HCT116 (cell line): ENCODE measurements at regions not wholly inside any gene's neighbourhood (a gene's known extent, or its start where the extent isn't known, plus 50 kb on each side); places are given as distances from the start of the nearest gene placed in this dataset.

Experiments
- ATAC-seq: fragments of 200-7000 bp; cut with Tn5 transposase; 2 replicates; pipeline ENCODE4 v1.9.1; 2020; ENCODE audit warnings: mild to moderate bottlenecking, moderate library complexity
- BruUV-seq: library from RNA; stranded (reverse); fragments of 400-500 nt; replicated peaks from 2 replicates; lab custom pipeline; 2021; lab: Mats Ljungman, UMichigan
- CTCF ChIA-PET: fragments of 300-600 bp; sonication (Branson Sonifier 250); formaldehyde crosslinking; loops from one replicate; lab custom pipeline; 2021; ENCODE audit warnings: antibody characterized with exemption; lab: Charles Lee
- POLR2A ChIA-PET: fragments of 300-600, 350-600 bp; sonication (Branson Sonifier 250); formaldehyde crosslinking; loops from one replicate; lab custom pipeline; 2021; ENCODE audit warnings: antibody characterized with exemption; lab: Charles Lee
- RAD21 ChIA-PET, 2 experiments: fragments of 300-600 bp; sonication (Branson Sonifier 250); formaldehyde crosslinking; loops; one replicate each; lab custom pipeline; 2023; ENCODE audit warnings: low total read pairs in 2 of 2; ENCODE audit not compliant: uncharacterized antibody in 2 of 2, unreplicated experiment in 2 of 2, low non-redundant PET in 1 of 2; lab: Charles Lee
- DNase-seq: peaks from one replicate; pipeline ENCODE4 v3.0.0-alpha.2; 2010; ENCODE audit warnings: low read depth, low spot score
- H2AFZ ChIP-seq: fragments of 200-600 bp; shearing (Covaris generic), sonication (generic); 2 replicates; pipeline ENCODE4 v1.6.1; 2017; ENCODE audit warnings: low read depth, mixed run types, mixed read lengths, antibody characterized with exemption, low read length; ENCODE audit not compliant: poor library complexity, severe bottlenecking
- H3K27ac ChIP-seq: 2 replicates; pipeline ENCODE4 v1.5.1; 2012; ENCODE audit warnings: low read depth, low read length
- H3K27me3 ChIP-seq: fragments of 200-600 bp; sonication (generic); 2 replicates; pipeline ENCODE4 v1.6.1; 2016; ENCODE audit warnings: mixed run types, low read length, mixed read lengths; ENCODE audit not compliant: insufficient read depth
- H3K36me3 ChIP-seq, 2 experiments: fragments of 200-500 bp in 1 of 2; fragments of 200-600 bp in 1 of 2; sonication (Bioruptor generic) in 1 of 2; sonication (generic) in 1 of 2; 2 replicates each; pipeline versions ENCODE4 v1.5.1 to v1.6.1; 2014 to 2016; ENCODE audit warnings: low read length in 2 of 2, inconsistent platforms in 1 of 2, mixed read lengths in 1 of 2, mixed run types in 1 of 2; ENCODE audit not compliant: insufficient read depth in 2 of 2, control insufficient read depth in 1 of 2
- H3K4me1 ChIP-seq, 2 experiments: fragments of 200-600 bp in 1 of 2; sonication (generic) in 1 of 2; 2 replicates each; pipeline versions ENCODE4 v1.5.1 to v1.6.1; 2012 to 2017; ENCODE audit warnings: low read length in 2 of 2, inconsistent platforms in 1 of 2, mild to moderate bottlenecking in 1 of 2, mixed read lengths in 1 of 2, mixed run types in 1 of 2, moderate library complexity in 1 of 2; ENCODE audit not compliant: insufficient read depth in 2 of 2, control insufficient read depth in 1 of 2
- H3K4me2 ChIP-seq: fragments of 200-600 bp; sonication (generic); 2 replicates; pipeline ENCODE4 v1.6.1; 2017; ENCODE audit warnings: mixed run types, low read length, mixed read lengths
- H3K4me3 ChIP-seq, 2 experiments: fragments of 200-600 bp in 1 of 2; sonication (generic) in 1 of 2; replicated peaks in 1 of 2; 2 replicates each; pipeline ENCODE4 v1.5.1; 2011 to 2016; ENCODE audit warnings: low read length in 2 of 2, control low read depth in 1 of 2, low read depth in 1 of 2, mild to moderate bottlenecking in 1 of 2, mixed read lengths in 1 of 2, mixed run types in 1 of 2
- H3K79me2 ChIP-seq: fragments of 200-600 bp; sonication (generic); 2 replicates; pipeline ENCODE4 v1.6.1; 2017; ENCODE audit warnings: mild to moderate bottlenecking, mixed run types, low read length, moderate library complexity, mixed read lengths; ENCODE audit not compliant: insufficient read depth
- H3K9ac ChIP-seq: fragments of 200-600 bp; sonication (generic); 2 replicates; pipeline ENCODE4 v1.6.1; 2016; ENCODE audit warnings: low read length, mixed read lengths
- H3K9me2 ChIP-seq: fragments of 200-600 bp; sonication (generic), shearing (Covaris generic); 2 replicates; pipeline ENCODE4 v1.6.1; 2017; ENCODE audit warnings: mixed run types, mild to moderate bottlenecking, moderate library complexity; ENCODE audit not compliant: insufficient read depth
- H3K9me3 ChIP-seq, 2 experiments: fragments of 200-500 bp in 1 of 2; fragments of 200-600 bp in 1 of 2; sonication (Bioruptor generic) in 1 of 2; sonication (generic) in 1 of 2; 2 replicates each; pipeline ENCODE4 v1.6.1; 2014 to 2017; ENCODE audit warnings: low read length in 2 of 2, mixed read lengths in 2 of 2, inconsistent platforms in 1 of 2, low read depth in 1 of 2, mild to moderate bottlenecking in 1 of 2, mixed run types in 1 of 2, moderate library complexity in 1 of 2; ENCODE audit not compliant: control insufficient read depth in 1 of 2, insufficient read depth in 1 of 2
- H4K20me1 ChIP-seq: fragments of 200-600 bp; sonication (generic), shearing (Covaris generic); 2 replicates; pipeline ENCODE4 v1.6.1; 2017; ENCODE audit warnings: mixed run types, mild to moderate bottlenecking, moderate library complexity; ENCODE audit not compliant: insufficient read depth
- CTCF ChIP-seq, 3 experiments: fragments of 200-600 bp in 1 of 3; sonication (generic) in 1 of 3; IDR thresholded peaks in 2 of 3; conservative IDR thresholded peaks in 1 of 3; 2 replicates each; pipeline ENCODE4 v1.5.1; 2012 to 2017; ENCODE audit warnings: low read depth in 2 of 3, low read length in 2 of 3, antibody characterized with exemption in 1 of 3, borderline replicate concordance in 1 of 3, control low read depth in 1 of 3, mild to moderate bottlenecking in 1 of 3, mixed read lengths in 1 of 3, mixed run types in 1 of 3, moderate library complexity in 1 of 3; ENCODE audit not compliant: insufficient read depth in 1 of 3
- RAD21 ChIP-seq: IDR thresholded peaks from 2 replicates; pipeline ENCODE4 v1.6.1; 2012; ENCODE audit warnings: low read depth, mild to moderate bottlenecking
- REST ChIP-seq: IDR thresholded peaks from 2 replicates; pipeline ENCODE4 v1.6.1; 2012; ENCODE audit warnings: low read depth
- TCF7L2 ChIP-seq: IDR thresholded peaks from 2 replicates; pipeline ENCODE4 v1.7.0; 2011; ENCODE audit warnings: borderline replicate concordance, inconsistent platforms; ENCODE audit not compliant: insufficient read depth, insufficient read length; ENCODE audit errors: extremely low read depth
- intact Hi-C: fragments of 100-400 bp; cut with micrococcal nuclease; formaldehyde crosslinking; loops from 2 replicates; pipeline ENCODE4 v1.10.0; 2022

- Histone ChIP-seq H3K27me3 (no peaks in the 10 kb centered on the region), H3K4me3 (no peak overlapping the region), H3K4me1 (no peaks in the 10 kb centered on the region), H3K9me3 (peaks cover 0 to 5% of the 10 kb centered on the region in 2 experiments; a peak in 2 of 4 replicates), H3K36me3 (no peaks in the 10 kb centered on the region), H3K79me2 (no peaks in the 10 kb centered on the region), H3K27ac (no peak overlapping the region), H3K4me2 (no peak overlapping the region), H3K9ac (no peak overlapping the region), H3K9me2 (no peaks in the 10 kb centered on the region), H4K20me1 (no peaks in the 10 kb centered on the region), H2AFZ (no peak overlapping the region)
- DNase-seq (peak; percentile 12), ATAC-seq (no peak)
- TF ChIP-seq REST: no peak
- no peak for TF ChIP-seq TCF7L2
- TF ChIP-seq CTCF (IDR thresholded peaks at IDR 0.05 in 2 of 3, conservative IDR thresholded peaks at IDR 0.05 in 1 of 3; ENCODE audit: borderline replicate concordance in 1 of 3, insufficient read depth in 1 of 3, low read depth in 2 of 3, low read length in 2 of 3): peak in 2 of 3 experiments; percentile 56 to 65; a peak in 4 of 6 replicates
- TF ChIP-seq RAD21: peak; percentile 22; the same call in 1 of the 2 replicates
- CTCF ChIA-PET: interaction anchor here (0.8 kb wide), 1 partner anchor 1283 kb away, joined by 4 read pairs; no protein-coding TSS in a partner anchor
- RAD21 ChIA-PET: no interaction called here
- no TSS peak for BruUV-seq
- POLR2A ChIA-PET: no interaction called here
- intact Hi-C loops: loop anchor here (1.0 kb wide), 1 partner anchor 1283 kb away; no protein-coding TSS in a partner anchor
These were observed 443.3 kb downstream of the GBA3 start for GRCh38 chr4:23135792-23136645.
